HepG2 (cell line): ENCODE measurements at regions not wholly inside any gene's neighbourhood (a gene's known extent, or its start where the extent isn't known, plus 50 kb on each side); places are given as distances from the start of the nearest gene placed in this dataset.

ENCODE experiments used
- ATAC-seq: fragments of 200-7000 bp; cut with Tn5 transposase; 3 replicates; pipeline ENCODE4 v1.9.1; 2020; ENCODE audit warnings: mild to moderate bottlenecking, moderate library complexity
- BruUV-seq: library from RNA; stranded (reverse); fragments of 400-500 nt; replicated peaks from 2 replicates; lab custom pipeline; 2021; lab: Mats Ljungman, UMichigan
- CTCF ChIA-PET: fragments of 300-600 bp; formaldehyde crosslinking; extraction: SDS; loops from one replicate; lab custom pipeline; 2021; ENCODE audit warnings: low total read pairs, inconsistent platforms, low intra/inter-chr PET ratio; lab: Yijun Ruan, JAX
- POLR2A ChIA-PET: fragments of 350-600 bp; sonication (Branson Sonifier 250); formaldehyde crosslinking; loops from one replicate; lab custom pipeline; 2020; ENCODE audit warnings: antibody characterized with exemption, inconsistent platforms; lab: Yijun Ruan, JAX
- DNase-seq: peaks from one replicate; pipeline ENCODE4 v3.0.0-alpha.2; 2015; ENCODE audit warnings: low spot score
- FAIRE-seq: peaks from 3 replicates; lab custom pipeline; 2011; peaks lifted over from hg19 to GRCh38; lab: Jason Lieb, UNC
- H2AFZ ChIP-seq: one replicate; pipeline ENCODE4 v1.6.1; 2011; ENCODE audit warnings: low read length, inconsistent platforms
- H3K27ac ChIP-seq: fragments of 300-600 bp; 3 replicates; pipeline ENCODE4 v1.8.0; 2011; ENCODE audit warnings: mixed run types, mild to moderate bottlenecking, mixed read lengths, low read length, inconsistent platforms; ENCODE audit not compliant: insufficient read depth; ENCODE audit errors: extremely low read length
- H3K27me3 ChIP-seq, 2 experiments: fragments of 200-600 bp in 1 of 2; 2 replicates in 1 of 2; 3 replicates in 1 of 2; pipeline versions ENCODE4 v1.6.0 to v1.8.0; 2011; ENCODE audit warnings: low read length in 2 of 2, mild to moderate bottlenecking in 2 of 2, moderate library complexity in 2 of 2, inconsistent platforms in 1 of 2; ENCODE audit not compliant: insufficient read depth in 2 of 2, control insufficient read depth in 1 of 2
- H3K36me3 ChIP-seq, 2 experiments: fragments of 200-600 bp in 1 of 2; replicated peaks in 1 of 2; 2 replicates in 1 of 2; 3 replicates in 1 of 2; pipeline versions ENCODE4 v1.5.1 to v1.8.0; 2011; ENCODE audit warnings: low read length in 2 of 2, inconsistent platforms in 1 of 2; ENCODE audit not compliant: insufficient read depth in 2 of 2, control insufficient read depth in 1 of 2
- H3K4me1 ChIP-seq: 2 replicates; pipeline ENCODE4 v1.5.1; 2012; ENCODE audit warnings: low read length, inconsistent platforms; ENCODE audit not compliant: insufficient read depth
- H3K4me2 ChIP-seq: 2 replicates; pipeline ENCODE4 v1.6.0; 2011; ENCODE audit warnings: low read depth, low read length, inconsistent platforms
- H3K4me3 ChIP-seq, 3 experiments: fragments of 200-600 bp in 1 of 3; sonication (generic), shearing (Covaris generic) in 1 of 3; replicated peaks in 1 of 3; 2 replicates each; pipeline ENCODE4 v1.5.1; 2011 to 2016; ENCODE audit warnings: low read length in 3 of 3, inconsistent platforms in 2 of 3, low read depth in 2 of 3, mild to moderate bottlenecking in 2 of 3, control low read depth in 1 of 3, mixed read lengths in 1 of 3; ENCODE audit not compliant: insufficient read depth in 1 of 3
- H3K79me2 ChIP-seq: one replicate; pipeline ENCODE4 v1.6.1; 2011; ENCODE audit warnings: low read length, inconsistent platforms; ENCODE audit not compliant: insufficient read depth
- H3K9ac ChIP-seq: 2 replicates; pipeline ENCODE4 v1.6.0; 2011; ENCODE audit warnings: mild to moderate bottlenecking, low read depth, low read length, inconsistent platforms; ENCODE audit not compliant: insufficient read depth
- H3K9me3 ChIP-seq: 2 replicates; pipeline ENCODE4 v1.5.1; 2012; ENCODE audit warnings: mild to moderate bottlenecking, low read length
- H4K20me1 ChIP-seq: 2 replicates; pipeline ENCODE4 v1.6.0; 2011; ENCODE audit warnings: inconsistent platforms, mild to moderate bottlenecking, low read length, moderate library complexity; ENCODE audit not compliant: insufficient read depth
- CBX2 ChIP-seq, 2 experiments: fragments of 200-600 bp in 1 of 2; sonication (generic); formaldehyde crosslinking in 1 of 2; IDR thresholded peaks; 2 replicates each; pipeline versions ENCODE4 v1.7.0 to v1.8.1; 2018 to 2022; ENCODE audit warnings: low read depth in 2 of 2, low read length in 1 of 2, mild to moderate bottlenecking in 1 of 2, missing genetic modification reagents in 1 of 2
- CBX5 ChIP-seq: sonication (generic); formaldehyde crosslinking; IDR thresholded peaks from 2 replicates; pipeline ENCODE4 v1.4.0; 2020; ENCODE audit warnings: missing genetic modification reagents, borderline replicate concordance
- FOXK1 ChIP-seq: sonication (generic); formaldehyde crosslinking; IDR thresholded peaks from 2 replicates; pipeline ENCODE4 v1.4.0; 2020; ENCODE audit warnings: low read depth, missing genetic modification reagents, borderline replicate concordance
- SMC3 ChIP-seq: IDR thresholded peaks from 2 replicates; pipeline ENCODE4 v1.6.1; 2011; ENCODE audit warnings: low read length, improper control_type of control experiment
- SOX5 ChIP-seq: IDR thresholded peaks from 2 replicates; pipeline ENCODE4 v1.6.1; 2016; ENCODE audit warnings: borderline replicate concordance
- SRSF9 ChIP-seq: fragments of 200-400 bp; formaldehyde crosslinking; IDR thresholded peaks from 2 replicates; pipeline ENCODE4 v1.6.1; 2018; ENCODE audit warnings: borderline replicate concordance, mild to moderate bottlenecking, low read depth, low read length; ENCODE audit not compliant: insufficient read depth, poor library complexity, severe bottlenecking
- ZNF280D ChIP-seq: sonication (generic); formaldehyde crosslinking; IDR thresholded peaks from 2 replicates; pipeline ENCODE4 v1.5.1; 2020; ENCODE audit warnings: mild to moderate bottlenecking, missing genetic modification reagents
- ZNF317 ChIP-seq: sonication (generic); formaldehyde crosslinking; IDR thresholded peaks from 2 replicates; pipeline ENCODE4 v1.5.0; 2020; ENCODE audit warnings: mild to moderate bottlenecking, missing genetic modification reagents
- WGBS: methylation state at CpG from one replicate; pipeline ENCODE4 v1.1.6; 2017; ENCODE audit warnings: low lambda C conversion rate; 5-methylcytosine and 5-hydroxymethylcytosine counted together
- in situ Hi-C: cut with HindIII; loops from 2 replicates; pipeline ENCODE4 v1.10.0; 2017; ENCODE audit warnings: low pct_unique_long_range_greater_than_20kb; ENCODE audit not compliant: extremely low pct_ligation_motif_present
- intact Hi-C: fragments of 100-400 bp; cut with micrococcal nuclease; formaldehyde crosslinking; loops from one replicate; pipeline ENCODE4 v1.10.0; 2022; ENCODE audit not compliant: unreplicated experiment

GRCh38 chr11:43601511-43601910 lies 79.0 kb upstream of the HSD17B12 start:
- FAIRE-seq (no peak), DNase-seq (no peak), ATAC-seq (no peak)
- Histone ChIP-seq H3K9ac (no peak overlapping the region), H4K20me1 (no peaks in the 10 kb centered on the region), H3K4me1 (no peaks in the 10 kb centered on the region), H3K9me3 (no peaks in the 10 kb centered on the region), H3K27me3 (peaks cover 2 to 3% of the 10 kb centered on the region in 2 experiments; a peak in 3 of 5 replicates), H3K36me3 (no peaks in the 10 kb centered on the region), H3K4me2 (no peak overlapping the region), H3K27ac (no peak overlapping the region), H3K79me2 (no peaks in the 10 kb centered on the region), H3K4me3 (no peak overlapping the region), H2AFZ (no peak overlapping the region)
- ChIA-PET CTCF (no interaction called here), POLR2A (no interaction called here)
- BruUV-seq, result no TSS peak
- WGBS, result 0% methylated on average over 1 of the region's 1 CpG
- TF ChIP-seq SOX5 (CRISPR knock-in tag) (no peak), ZNF280D (CRISPR knock-in tag) (no peak), CBX5 (CRISPR knock-in tag) (no peak), FOXK1 (CRISPR knock-in tag) (no peak), ZNF317 (CRISPR knock-in tag) (no peak)
- in situ Hi-C loops, result no loop called here
- intact Hi-C loops, result no loop called here

- no TSS peak for BruUV-seq
- Histone ChIP-seq H3K79me2 (no peaks in the 10 kb centered on the region), H3K9me3 (no peaks in the 10 kb centered on the region), H2AFZ (no peak overlapping the region), H3K27ac (no peak overlapping the region), H3K4me3 (no peak overlapping the region), H3K27me3 (no peaks in the 10 kb centered on the region; a peak in 2 of 5 replicates), H3K4me2 (no peak overlapping the region), H3K36me3 (no peaks in the 10 kb centered on the region), H4K20me1 (no peaks in the 10 kb centered on the region), H3K9ac (no peak overlapping the region), H3K4me1 (no peaks in the 10 kb centered on the region)
- 32% methylated on average over 2 of the region's 2 CpGs for WGBS
- in situ Hi-C loops, result no loop called here
- ATAC-seq, result no peak
- FAIRE-seq, result no peak
- intact Hi-C loops, result no loop called here
- TF ChIP-seq SMC3 (no peak), SRSF9 (no peak), CBX2 (IDR thresholded peaks at IDR 0.05; ENCODE audit: low read depth, low read length) (no peak), CBX2 (CRISPR knock-in tag; IDR thresholded peaks at IDR 0.05; ENCODE audit: low read depth) (no peak)
- no peak for DNase-seq
- CTCF ChIA-PET, result no interaction called here
- POLR2A ChIA-PET, result no interaction called here
Observed at GRCh38 chr11:43602670-43603069, 77.9 kb upstream of the HSD17B12 start.
